SU-DHL-6 (cell line): ENCODE measurements at regions not wholly inside any gene's neighbourhood (a gene's known extent, or its start where the extent isn't known, plus 50 kb on each side); places are given as distances from the start of the nearest gene placed in this dataset.

Source experiments
- CTCF ChIP-seq: fragments of 200-600 bp; sonication (generic); IDR thresholded peaks from one replicate; pipeline ENCODE4 v1.5.1; 2017; ENCODE audit warnings: antibody characterized with exemption, mild to moderate bottlenecking, low read length, moderate library complexity; ENCODE audit not compliant: insufficient read depth, poor library complexity, severe bottlenecking
- EZH2phosphoT487 ChIP-seq: fragments of 200-600 bp; sonication (generic), shearing (Covaris generic); conservative IDR thresholded peaks from 2 replicates; pipeline ENCODE4 v1.6.1; 2018; ENCODE audit warnings: mild to moderate bottlenecking, antibody characterized with exemption, low read length, moderate library complexity, mixed read lengths

GRCh38 chr6:117075218-117075617 is 190.1 kb upstream of the VGLL2 start:
- TF ChIP-seq CTCF (no peak), EZH2phosphoT487 (no peak)
